HepG2 (cell line): ENCODE measurements at regions not wholly inside any gene's neighbourhood (a gene's known extent, or its start where the extent isn't known, plus 50 kb on each side); places are given as distances from the start of the nearest gene placed in this dataset.

Experiments
- ATAC-seq: fragments of 200-7000 bp; cut with Tn5 transposase; 3 replicates; pipeline ENCODE4 v1.9.1; 2020; ENCODE audit warnings: mild to moderate bottlenecking, moderate library complexity
- BruUV-seq: library from RNA; stranded (reverse); fragments of 400-500 nt; replicated peaks from 2 replicates; lab custom pipeline; 2021; lab: Mats Ljungman, UMichigan
- CTCF ChIA-PET: fragments of 300-600 bp; formaldehyde crosslinking; extraction: SDS; loops from one replicate; lab custom pipeline; 2021; ENCODE audit warnings: low total read pairs, inconsistent platforms, low intra/inter-chr PET ratio; lab: Yijun Ruan, JAX
- POLR2A ChIA-PET: fragments of 350-600 bp; sonication (Branson Sonifier 250); formaldehyde crosslinking; loops from one replicate; lab custom pipeline; 2020; ENCODE audit warnings: antibody characterized with exemption, inconsistent platforms; lab: Yijun Ruan, JAX
- DNase-seq: peaks from one replicate; pipeline ENCODE4 v3.0.0-alpha.2; 2015; ENCODE audit warnings: low spot score
- FAIRE-seq: peaks from 3 replicates; lab custom pipeline; 2011; peaks lifted over from hg19 to GRCh38; lab: Jason Lieb, UNC
- H2AFZ ChIP-seq: one replicate; pipeline ENCODE4 v1.6.1; 2011; ENCODE audit warnings: low read length, inconsistent platforms
- H3K27ac ChIP-seq: fragments of 300-600 bp; 3 replicates; pipeline ENCODE4 v1.8.0; 2011; ENCODE audit warnings: mixed run types, mild to moderate bottlenecking, mixed read lengths, low read length, inconsistent platforms; ENCODE audit not compliant: insufficient read depth; ENCODE audit errors: extremely low read length
- H3K27me3 ChIP-seq, 2 experiments: fragments of 200-600 bp in 1 of 2; 2 replicates in 1 of 2; 3 replicates in 1 of 2; pipeline versions ENCODE4 v1.6.0 to v1.8.0; 2011; ENCODE audit warnings: low read length in 2 of 2, mild to moderate bottlenecking in 2 of 2, moderate library complexity in 2 of 2, inconsistent platforms in 1 of 2; ENCODE audit not compliant: insufficient read depth in 2 of 2, control insufficient read depth in 1 of 2
- H3K36me3 ChIP-seq, 2 experiments: fragments of 200-600 bp in 1 of 2; replicated peaks in 1 of 2; 2 replicates in 1 of 2; 3 replicates in 1 of 2; pipeline versions ENCODE4 v1.5.1 to v1.8.0; 2011; ENCODE audit warnings: low read length in 2 of 2, inconsistent platforms in 1 of 2; ENCODE audit not compliant: insufficient read depth in 2 of 2, control insufficient read depth in 1 of 2
- H3K4me1 ChIP-seq: 2 replicates; pipeline ENCODE4 v1.5.1; 2012; ENCODE audit warnings: low read length, inconsistent platforms; ENCODE audit not compliant: insufficient read depth
- H3K4me2 ChIP-seq: 2 replicates; pipeline ENCODE4 v1.6.0; 2011; ENCODE audit warnings: low read depth, low read length, inconsistent platforms
- H3K4me3 ChIP-seq, 3 experiments: fragments of 200-600 bp in 1 of 3; sonication (generic), shearing (Covaris generic) in 1 of 3; replicated peaks in 1 of 3; 2 replicates each; pipeline ENCODE4 v1.5.1; 2011 to 2016; ENCODE audit warnings: low read length in 3 of 3, inconsistent platforms in 2 of 3, low read depth in 2 of 3, mild to moderate bottlenecking in 2 of 3, control low read depth in 1 of 3, mixed read lengths in 1 of 3; ENCODE audit not compliant: insufficient read depth in 1 of 3
- H3K79me2 ChIP-seq: one replicate; pipeline ENCODE4 v1.6.1; 2011; ENCODE audit warnings: low read length, inconsistent platforms; ENCODE audit not compliant: insufficient read depth
- H3K9ac ChIP-seq: 2 replicates; pipeline ENCODE4 v1.6.0; 2011; ENCODE audit warnings: mild to moderate bottlenecking, low read depth, low read length, inconsistent platforms; ENCODE audit not compliant: insufficient read depth
- H3K9me3 ChIP-seq: 2 replicates; pipeline ENCODE4 v1.5.1; 2012; ENCODE audit warnings: mild to moderate bottlenecking, low read length
- H4K20me1 ChIP-seq: 2 replicates; pipeline ENCODE4 v1.6.0; 2011; ENCODE audit warnings: inconsistent platforms, mild to moderate bottlenecking, low read length, moderate library complexity; ENCODE audit not compliant: insufficient read depth
- CHD4 ChIP-seq: fragments of 200-600 bp; sonication (generic); IDR thresholded peaks from 2 replicates; pipeline ENCODE4 v1.7.0; 2017; ENCODE audit warnings: mild to moderate bottlenecking, low read length, borderline replicate concordance
- EHMT2 ChIP-seq: fragments of 200-600 bp; sonication (generic); IDR thresholded peaks from 2 replicates; pipeline ENCODE4 v1.7.0; 2017; ENCODE audit warnings: antibody characterized with exemption, low read depth, low read length, borderline replicate concordance
- RBM39 ChIP-seq: fragments of 200-400 bp; formaldehyde crosslinking; IDR thresholded peaks from one replicate; pipeline ENCODE4 v1.6.1; 2018; ENCODE audit warnings: antibody characterized with exemption, mild to moderate bottlenecking, low read depth, low read length; ENCODE audit not compliant: poor library complexity, severe bottlenecking
- SAP130 ChIP-seq: IDR thresholded peaks from 2 replicates; pipeline ENCODE4 v1.6.1; 2016; ENCODE audit warnings: low read depth
- SOX13 ChIP-seq, 3 experiments: fragments of 450-650 bp in 1 of 3; sonication (generic) in 1 of 3; formaldehyde crosslinking in 1 of 3; IDR thresholded peaks in 2 of 3; conservative IDR thresholded peaks in 1 of 3; 2 replicates each; pipeline versions ENCODE4 v1.5.0 to v1.6.1; 2016 to 2020; ENCODE audit warnings: antibody characterized with exemption in 1 of 3, mild to moderate bottlenecking in 1 of 3, missing compliant biosample characterization in 1 of 3, missing genetic modification reagents in 1 of 3, moderate library complexity in 1 of 3
- STAG1 ChIP-seq: sonication (generic); formaldehyde crosslinking; IDR thresholded peaks from 2 replicates; pipeline ENCODE4 v1.4.0; 2020; ENCODE audit warnings: missing genetic modification reagents
- ZNF7 ChIP-seq: IDR thresholded peaks from 2 replicates; pipeline ENCODE4 v1.6.1; 2016; ENCODE audit warnings: missing biosample characterization, missing genetic modification reagents
- ZNF780A ChIP-seq: sonication (generic); formaldehyde crosslinking; IDR thresholded peaks from 2 replicates; pipeline ENCODE4 v1.8.0; 2022; ENCODE audit warnings: mild to moderate bottlenecking, missing genetic modification reagents, moderate library complexity
- ZNF891 ChIP-seq: sonication (generic); formaldehyde crosslinking; IDR thresholded peaks from 2 replicates; pipeline ENCODE4 v1.5.0; 2020; ENCODE audit warnings: mild to moderate bottlenecking, missing genetic modification reagents
- WGBS: methylation state at CpG from one replicate; pipeline ENCODE4 v1.1.6; 2017; ENCODE audit warnings: low lambda C conversion rate; 5-methylcytosine and 5-hydroxymethylcytosine counted together
- in situ Hi-C: cut with HindIII; loops from 2 replicates; pipeline ENCODE4 v1.10.0; 2017; ENCODE audit warnings: low pct_unique_long_range_greater_than_20kb; ENCODE audit not compliant: extremely low pct_ligation_motif_present
- intact Hi-C: fragments of 100-400 bp; cut with micrococcal nuclease; formaldehyde crosslinking; loops from one replicate; pipeline ENCODE4 v1.10.0; 2022; ENCODE audit not compliant: unreplicated experiment
- TF ChIP-seq, protein P1 (sequence below): sonication (generic); formaldehyde crosslinking; conservative IDR thresholded peaks from 2 replicates; pipeline ENCODE4 v1.4.0; 2020; ENCODE audit warnings: missing genetic modification reagents
- TF ChIP-seq, protein P2 (sequence below): sonication (generic); formaldehyde crosslinking; IDR thresholded peaks from 2 replicates; pipeline ENCODE4 v1.5.0; 2020; ENCODE audit warnings: mild to moderate bottlenecking, missing genetic modification reagents, moderate library complexity
- TF ChIP-seq, protein P3 (sequence below): sonication (generic); formaldehyde crosslinking; IDR thresholded peaks from 2 replicates; pipeline ENCODE4 v1.5.1; 2020; ENCODE audit warnings: mild to moderate bottlenecking, moderate library complexity, missing genetic modification reagents
- TF ChIP-seq, protein P4 (sequence below): sonication (generic); formaldehyde crosslinking; IDR thresholded peaks from 2 replicates; pipeline ENCODE4 v1.8.1; 2022; ENCODE audit warnings: mild to moderate bottlenecking, missing genetic modification reagents
- TF ChIP-seq, protein P5 (sequence below): sonication (generic); formaldehyde crosslinking; IDR thresholded peaks from 2 replicates; pipeline ENCODE4 v1.4.0; 2020; ENCODE audit warnings: missing genetic modification reagents, borderline replicate concordance

DNA sequence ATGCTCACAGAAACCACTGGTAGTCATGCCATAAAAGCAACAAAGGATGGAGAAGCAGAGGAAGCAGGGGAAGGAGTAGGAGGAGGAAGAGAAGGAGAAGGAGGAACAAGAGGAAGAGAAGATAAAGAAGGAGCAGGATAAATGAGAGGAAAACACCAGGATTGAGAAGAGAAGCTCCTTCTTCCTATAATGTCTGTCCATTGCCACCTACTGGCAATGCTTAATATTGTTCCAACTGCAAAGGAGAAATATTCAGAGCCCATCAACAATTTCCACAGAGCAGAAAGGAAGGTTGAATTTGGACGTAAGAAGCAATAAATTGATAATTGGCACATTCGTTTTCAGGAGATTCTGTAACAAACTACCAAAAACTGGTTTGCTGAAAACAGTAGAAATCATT, 898.4 kb downstream of the SLC16A7 start:
- FAIRE-seq (no peak), ATAC-seq (peak; percentile 63), DNase-seq (peak; percentile 32)
- no peaks in the 10 kb centered on the region for H4K20me1 ChIP-seq
- ChIA-PET CTCF (interaction anchor here (1.4 kb wide), 1 partner anchor 237 kb away, joined by 6 read pairs; no protein-coding TSS in a partner anchor), POLR2A (no interaction called here)
- intact Hi-C loops, result loop anchor here (1.0 to 5.0 kb wide), 2 partner anchors 388 to 1092 kb away; no protein-coding TSS in a partner anchor
- H3K79me2 ChIP-seq, result no peaks in the 10 kb centered on the region
- no peaks in the 10 kb centered on the region for H3K36me3 ChIP-seq
- no peak overlapping the region for H3K9ac ChIP-seq
- no peak overlapping the region for H3K27ac ChIP-seq
- H3K4me3 ChIP-seq, result no peak overlapping the region
- H3K27me3 ChIP-seq, result no peaks in the 10 kb centered on the region
- in situ Hi-C loops, result no loop called here
- H3K9me3 ChIP-seq, result no peaks in the 10 kb centered on the region
- no peak overlapping the region for H3K4me2 ChIP-seq
- no TSS peak for BruUV-seq
- no peak overlapping the region for H2AFZ ChIP-seq
- H3K4me1 ChIP-seq, result no peaks in the 10 kb centered on the region
- 0% methylated on average over 2 of the region's 2 CpGs for WGBS
- TF ChIP-seq ZNF7, result no peak
- no peak for TF ChIP-seq RBM39
- TF ChIP-seq SAP130, result no peak
- TF ChIP-seq ZNF780A (CRISPR knock-in tag), result no peak
- TF ChIP-seq, protein P1, sequence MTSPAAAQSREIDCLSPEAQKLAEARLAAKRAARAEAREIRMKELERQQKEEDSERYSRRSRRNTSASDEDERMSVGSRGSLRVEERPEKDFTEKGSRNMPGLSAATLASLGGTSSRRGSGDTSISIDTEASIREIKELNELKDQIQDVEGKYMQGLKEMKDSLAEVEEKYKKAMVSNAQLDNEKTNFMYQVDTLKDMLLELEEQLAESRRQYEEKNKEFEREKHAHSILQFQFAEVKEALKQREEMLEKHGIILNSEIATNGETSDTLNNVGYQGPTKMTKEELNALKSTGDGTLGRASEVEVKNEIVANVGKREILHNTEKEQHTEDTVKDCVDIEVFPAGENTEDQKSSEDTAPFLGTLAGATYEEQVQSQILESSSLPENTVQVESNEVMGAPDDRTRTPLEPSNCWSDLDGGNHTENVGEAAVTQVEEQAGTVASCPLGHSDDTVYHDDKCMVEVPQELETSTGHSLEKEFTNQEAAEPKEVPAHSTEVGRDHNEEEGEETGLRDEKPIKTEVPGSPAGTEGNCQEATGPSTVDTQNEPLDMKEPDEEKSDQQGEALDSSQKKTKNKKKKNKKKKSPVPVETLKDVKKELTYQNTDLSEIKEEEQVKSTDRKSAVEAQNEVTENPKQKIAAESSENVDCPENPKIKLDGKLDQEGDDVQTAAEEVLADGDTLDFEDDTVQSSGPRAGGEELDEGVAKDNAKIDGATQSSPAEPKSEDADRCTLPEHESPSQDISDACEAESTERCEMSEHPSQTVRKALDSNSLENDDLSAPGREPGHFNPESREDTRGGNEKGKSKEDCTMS (CRISPR knock-in tag), result no peak
- TF ChIP-seq STAG1 (CRISPR knock-in tag), result peak; percentile 76
- TF ChIP-seq, protein P2, sequence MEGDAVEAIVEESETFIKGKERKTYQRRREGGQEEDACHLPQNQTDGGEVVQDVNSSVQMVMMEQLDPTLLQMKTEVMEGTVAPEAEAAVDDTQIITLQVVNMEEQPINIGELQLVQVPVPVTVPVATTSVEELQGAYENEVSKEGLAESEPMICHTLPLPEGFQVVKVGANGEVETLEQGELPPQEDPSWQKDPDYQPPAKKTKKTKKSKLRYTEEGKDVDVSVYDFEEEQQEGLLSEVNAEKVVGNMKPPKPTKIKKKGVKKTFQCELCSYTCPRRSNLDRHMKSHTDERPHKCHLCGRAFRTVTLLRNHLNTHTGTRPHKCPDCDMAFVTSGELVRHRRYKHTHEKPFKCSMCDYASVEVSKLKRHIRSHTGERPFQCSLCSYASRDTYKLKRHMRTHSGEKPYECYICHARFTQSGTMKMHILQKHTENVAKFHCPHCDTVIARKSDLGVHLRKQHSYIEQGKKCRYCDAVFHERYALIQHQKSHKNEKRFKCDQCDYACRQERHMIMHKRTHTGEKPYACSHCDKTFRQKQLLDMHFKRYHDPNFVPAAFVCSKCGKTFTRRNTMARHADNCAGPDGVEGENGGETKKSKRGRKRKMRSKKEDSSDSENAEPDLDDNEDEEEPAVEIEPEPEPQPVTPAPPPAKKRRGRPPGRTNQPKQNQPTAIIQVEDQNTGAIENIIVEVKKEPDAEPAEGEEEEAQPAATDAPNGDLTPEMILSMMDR (CRISPR knock-in tag), result peak; percentile 64
- TF ChIP-seq, protein P3, sequence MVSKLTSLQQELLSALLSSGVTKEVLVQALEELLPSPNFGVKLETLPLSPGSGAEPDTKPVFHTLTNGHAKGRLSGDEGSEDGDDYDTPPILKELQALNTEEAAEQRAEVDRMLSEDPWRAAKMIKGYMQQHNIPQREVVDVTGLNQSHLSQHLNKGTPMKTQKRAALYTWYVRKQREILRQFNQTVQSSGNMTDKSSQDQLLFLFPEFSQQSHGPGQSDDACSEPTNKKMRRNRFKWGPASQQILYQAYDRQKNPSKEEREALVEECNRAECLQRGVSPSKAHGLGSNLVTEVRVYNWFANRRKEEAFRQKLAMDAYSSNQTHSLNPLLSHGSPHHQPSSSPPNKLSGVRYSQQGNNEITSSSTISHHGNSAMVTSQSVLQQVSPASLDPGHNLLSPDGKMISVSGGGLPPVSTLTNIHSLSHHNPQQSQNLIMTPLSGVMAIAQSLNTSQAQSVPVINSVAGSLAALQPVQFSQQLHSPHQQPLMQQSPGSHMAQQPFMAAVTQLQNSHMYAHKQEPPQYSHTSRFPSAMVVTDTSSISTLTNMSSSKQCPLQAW (CRISPR knock-in tag), result no peak
- TF ChIP-seq, protein P4, sequence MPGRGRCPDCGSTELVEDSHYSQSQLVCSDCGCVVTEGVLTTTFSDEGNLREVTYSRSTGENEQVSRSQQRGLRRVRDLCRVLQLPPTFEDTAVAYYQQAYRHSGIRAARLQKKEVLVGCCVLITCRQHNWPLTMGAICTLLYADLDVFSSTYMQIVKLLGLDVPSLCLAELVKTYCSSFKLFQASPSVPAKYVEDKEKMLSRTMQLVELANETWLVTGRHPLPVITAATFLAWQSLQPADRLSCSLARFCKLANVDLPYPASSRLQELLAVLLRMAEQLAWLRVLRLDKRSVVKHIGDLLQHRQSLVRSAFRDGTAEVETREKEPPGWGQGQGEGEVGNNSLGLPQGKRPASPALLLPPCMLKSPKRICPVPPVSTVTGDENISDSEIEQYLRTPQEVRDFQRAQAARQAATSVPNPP (CRISPR knock-in tag), result no peak
- TF ChIP-seq SOX13 (IDR thresholded peaks at IDR 0.05), result no peak
- TF ChIP-seq SOX13 (CRISPR knock-in tag; conservative IDR thresholded peaks at IDR 0.05 in 1 of 2, IDR thresholded peaks at IDR 0.05 in 1 of 2), result no peak
- no peak for TF ChIP-seq EHMT2
- no peak for TF ChIP-seq CHD4
- TF ChIP-seq, protein P5, sequence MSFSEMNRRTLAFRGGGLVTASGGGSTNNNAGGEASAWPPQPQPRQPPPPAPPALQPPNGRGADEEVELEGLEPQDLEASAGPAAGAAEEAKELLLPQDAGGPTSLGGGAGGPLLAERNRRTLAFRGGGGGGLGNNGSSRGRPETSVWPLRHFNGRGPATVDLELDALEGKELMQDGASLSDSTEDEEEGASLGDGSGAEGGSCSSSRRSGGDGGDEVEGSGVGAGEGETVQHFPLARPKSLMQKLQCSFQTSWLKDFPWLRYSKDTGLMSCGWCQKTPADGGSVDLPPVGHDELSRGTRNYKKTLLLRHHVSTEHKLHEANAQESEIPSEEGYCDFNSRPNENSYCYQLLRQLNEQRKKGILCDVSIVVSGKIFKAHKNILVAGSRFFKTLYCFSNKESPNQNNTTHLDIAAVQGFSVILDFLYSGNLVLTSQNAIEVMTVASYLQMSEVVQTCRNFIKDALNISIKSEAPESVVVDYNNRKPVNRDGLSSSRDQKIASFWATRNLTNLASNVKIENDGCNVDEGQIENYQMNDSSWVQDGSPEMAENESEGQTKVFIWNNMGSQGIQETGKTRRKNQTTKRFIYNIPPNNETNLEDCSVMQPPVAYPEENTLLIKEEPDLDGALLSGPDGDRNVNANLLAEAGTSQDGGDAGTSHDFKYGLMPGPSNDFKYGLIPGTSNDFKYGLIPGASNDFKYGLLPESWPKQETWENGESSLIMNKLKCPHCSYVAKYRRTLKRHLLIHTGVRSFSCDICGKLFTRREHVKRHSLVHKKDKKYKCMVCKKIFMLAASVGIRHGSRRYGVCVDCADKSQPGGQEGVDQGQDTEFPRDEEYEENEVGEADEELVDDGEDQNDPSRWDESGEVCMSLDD, result no peak
- no peak for TF ChIP-seq ZNF891 (CRISPR knock-in tag)
